ENCODE measurements at regions not wholly inside any gene's neighbourhood (a gene's known extent, or its start where the extent isn't known, plus 50 kb on each side); places are given as distances from the start of the nearest gene placed in this dataset.

DNA sequence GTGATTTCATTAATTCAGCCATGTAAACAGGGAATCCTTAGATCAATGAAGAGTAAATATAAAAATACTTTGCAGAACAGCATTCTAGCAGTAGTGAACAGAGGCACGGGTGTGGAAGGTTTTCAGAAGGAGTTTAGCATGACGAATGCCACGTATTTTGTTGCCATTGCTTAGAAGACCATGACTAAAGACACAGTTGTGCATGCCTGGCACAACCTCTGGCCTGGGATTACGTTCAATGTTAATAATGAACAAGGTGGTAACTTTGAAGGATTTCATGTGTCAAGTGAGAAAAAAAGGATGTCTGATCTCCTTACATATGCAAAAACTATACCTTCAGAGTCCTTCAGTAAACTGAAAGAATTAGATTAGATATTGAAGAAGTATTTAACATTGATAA, 171.9 kb downstream of the MAGEB5 start:
- Histone ChIP-seq H3K36me3 (ENCODE audit: low read length) (no peaks in the 10 kb centered on the region), H3K4me3 (ENCODE audit: insufficient read depth, low read length, poor library complexity, severe bottlenecking) (no peak overlapping the region), H3K4me2 (ENCODE audit: low read depth, low read length, poor library complexity, severe bottlenecking) (no peak overlapping the region), H3K27ac (ENCODE audit: low read depth, low read length) (no peak overlapping the region), H4K20me1 (ENCODE audit: low read depth, low read length) (no peaks in the 10 kb centered on the region), H3K9me3 (ENCODE audit: insufficient read depth, low read length) (no peaks in the 10 kb centered on the region), H3K9ac (ENCODE audit: low read length) (no peak overlapping the region), H3K9me2 (replicated peaks; ENCODE audit: insufficient read depth, low read length) (no peaks in the 10 kb centered on the region), H3K27me3 (ENCODE audit: low read length) (no peaks in the 10 kb centered on the region), H2AFZ (ENCODE audit: low read depth, low read length, severe bottlenecking) (no peak overlapping the region), H3F3A (ENCODE audit: insufficient read depth) (no peaks in the 10 kb centered on the region), H3K79me2 (ENCODE audit: insufficient read depth, low read length) (no peaks in the 10 kb centered on the region)
- no peak for TF ChIP-seq EZH2phosphoT487 (conservative IDR thresholded peaks at IDR 0.05; ENCODE audit: low read length)
- TF ChIP-seq, protein P1, sequence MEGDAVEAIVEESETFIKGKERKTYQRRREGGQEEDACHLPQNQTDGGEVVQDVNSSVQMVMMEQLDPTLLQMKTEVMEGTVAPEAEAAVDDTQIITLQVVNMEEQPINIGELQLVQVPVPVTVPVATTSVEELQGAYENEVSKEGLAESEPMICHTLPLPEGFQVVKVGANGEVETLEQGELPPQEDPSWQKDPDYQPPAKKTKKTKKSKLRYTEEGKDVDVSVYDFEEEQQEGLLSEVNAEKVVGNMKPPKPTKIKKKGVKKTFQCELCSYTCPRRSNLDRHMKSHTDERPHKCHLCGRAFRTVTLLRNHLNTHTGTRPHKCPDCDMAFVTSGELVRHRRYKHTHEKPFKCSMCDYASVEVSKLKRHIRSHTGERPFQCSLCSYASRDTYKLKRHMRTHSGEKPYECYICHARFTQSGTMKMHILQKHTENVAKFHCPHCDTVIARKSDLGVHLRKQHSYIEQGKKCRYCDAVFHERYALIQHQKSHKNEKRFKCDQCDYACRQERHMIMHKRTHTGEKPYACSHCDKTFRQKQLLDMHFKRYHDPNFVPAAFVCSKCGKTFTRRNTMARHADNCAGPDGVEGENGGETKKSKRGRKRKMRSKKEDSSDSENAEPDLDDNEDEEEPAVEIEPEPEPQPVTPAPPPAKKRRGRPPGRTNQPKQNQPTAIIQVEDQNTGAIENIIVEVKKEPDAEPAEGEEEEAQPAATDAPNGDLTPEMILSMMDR (IDR thresholded peaks at IDR 0.05; ENCODE audit: insufficient read depth, low read length, poor library complexity, severe bottlenecking): no peak

DNA sequence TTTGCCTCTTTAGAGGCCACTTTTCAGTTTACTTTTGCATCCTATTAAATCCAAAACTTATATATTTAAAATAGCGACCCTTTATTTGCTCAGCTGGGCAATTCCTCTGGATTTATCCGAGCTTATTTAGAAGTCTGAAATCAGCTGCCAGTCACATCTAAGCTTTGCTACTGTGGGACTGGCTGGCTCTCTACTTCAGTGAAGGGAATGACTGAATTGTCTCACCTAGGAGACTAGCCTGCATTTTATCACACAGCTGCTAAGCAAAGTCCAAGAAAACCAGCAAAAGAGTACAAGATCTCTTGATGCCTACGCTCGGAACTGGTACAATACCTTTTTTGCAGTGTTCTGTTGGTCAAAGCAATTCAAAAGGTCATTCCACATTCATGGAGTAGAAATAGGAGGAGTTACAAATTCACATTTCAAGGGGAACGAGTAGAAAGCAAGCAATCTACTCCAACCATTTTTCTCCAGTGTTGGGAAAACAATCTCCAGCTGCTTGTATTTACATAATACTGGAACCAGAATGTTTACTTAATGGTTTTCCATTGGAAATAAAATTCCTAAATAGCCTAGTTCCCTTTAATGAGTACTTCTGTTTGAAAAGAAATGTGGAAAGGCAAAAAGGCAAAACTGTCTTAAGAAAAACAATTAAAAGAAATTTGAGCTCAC, 160.2 kb downstream of the MAGEB5 start:
- H3K79me2 ChIP-seq (ENCODE audit: insufficient read depth, low read length): no peaks in the 10 kb centered on the region
- H2AFZ ChIP-seq (ENCODE audit: low read depth, low read length, severe bottlenecking): no peak overlapping the region
- no peaks in the 10 kb centered on the region for H3K9me2 ChIP-seq (replicated peaks; ENCODE audit: insufficient read depth, low read length)
- TF ChIP-seq EZH2phosphoT487 (conservative IDR thresholded peaks at IDR 0.05; ENCODE audit: low read length): no peak
- TF ChIP-seq, protein P1 (IDR thresholded peaks at IDR 0.05; ENCODE audit: insufficient read depth, low read length, poor library complexity, severe bottlenecking): no peak
- no peak overlapping the region for H3K4me3 ChIP-seq (ENCODE audit: insufficient read depth, low read length, poor library complexity, severe bottlenecking)
- no peak overlapping the region for H3K9ac ChIP-seq (ENCODE audit: low read length)
- H3F3A ChIP-seq (ENCODE audit: insufficient read depth): no peaks in the 10 kb centered on the region
- H3K36me3 ChIP-seq (ENCODE audit: low read length): no peaks in the 10 kb centered on the region
- no peak overlapping the region for H3K4me2 ChIP-seq (ENCODE audit: low read depth, low read length, poor library complexity, severe bottlenecking)
- H3K9me3 ChIP-seq (ENCODE audit: insufficient read depth, low read length): no peaks in the 10 kb centered on the region
- H3K27me3 ChIP-seq (ENCODE audit: low read length): no peaks in the 10 kb centered on the region
- H3K27ac ChIP-seq (ENCODE audit: low read depth, low read length): no peak overlapping the region
- H4K20me1 ChIP-seq (ENCODE audit: low read depth, low read length): no peaks in the 10 kb centered on the region

DNA sequence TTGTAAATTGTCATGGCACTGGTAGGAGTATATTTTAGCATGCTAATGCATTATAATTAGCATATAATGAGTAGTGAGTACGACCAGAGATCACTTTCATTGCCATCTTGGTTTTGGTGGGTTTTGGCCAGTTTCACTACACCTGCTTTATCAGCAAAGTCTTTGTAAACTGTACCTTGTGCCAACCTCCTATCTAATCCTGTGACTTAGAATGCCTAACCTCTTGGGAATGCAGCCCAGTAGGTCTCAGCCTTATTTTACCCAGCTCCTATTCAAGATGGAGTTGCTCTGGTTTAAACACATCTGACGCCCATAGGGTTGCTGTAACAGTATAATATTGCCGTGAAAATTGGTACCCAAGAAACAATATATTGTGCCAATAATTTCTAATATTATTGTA, 159.4 kb downstream of the MAGEB5 start:
- H3K9me2 ChIP-seq (replicated peaks; ENCODE audit: insufficient read depth, low read length): no peaks in the 10 kb centered on the region
- no peaks in the 10 kb centered on the region for H3K9me3 ChIP-seq (ENCODE audit: insufficient read depth, low read length)
- H3K79me2 ChIP-seq (ENCODE audit: insufficient read depth, low read length): no peaks in the 10 kb centered on the region
- no peak overlapping the region for H3K27ac ChIP-seq (ENCODE audit: low read depth, low read length)
- no peak overlapping the region for H3K4me2 ChIP-seq (ENCODE audit: low read depth, low read length, poor library complexity, severe bottlenecking)
- H3K4me3 ChIP-seq (ENCODE audit: insufficient read depth, low read length, poor library complexity, severe bottlenecking): no peak overlapping the region
- no peaks in the 10 kb centered on the region for H3K27me3 ChIP-seq (ENCODE audit: low read length)
- H4K20me1 ChIP-seq (ENCODE audit: low read depth, low read length): no peaks in the 10 kb centered on the region
- no peaks in the 10 kb centered on the region for H3F3A ChIP-seq (ENCODE audit: insufficient read depth)
- H3K9ac ChIP-seq (ENCODE audit: low read length): no peak overlapping the region
- no peaks in the 10 kb centered on the region for H3K36me3 ChIP-seq (ENCODE audit: low read length)
- H2AFZ ChIP-seq (ENCODE audit: low read depth, low read length, severe bottlenecking): no peak overlapping the region
- TF ChIP-seq EZH2phosphoT487 (conservative IDR thresholded peaks at IDR 0.05; ENCODE audit: low read length): no peak
- TF ChIP-seq, protein P1 (IDR thresholded peaks at IDR 0.05; ENCODE audit: insufficient read depth, low read length, poor library complexity, severe bottlenecking): no peak

All from SU-DHL-6 (cell line).